Activated CD4-positive, alpha-beta T cell treated with anti-CD3 and anti-CD28 coated beads, Interleukin-2, amount 10 ng/mL, durations not matched to agents 7 days and 5 days (primary cell): ENCODE measurements at regions not wholly inside any gene's neighbourhood (a gene's known extent, or its start where the extent isn't known, plus 50 kb on each side); places are given as distances from the start of the nearest gene placed in this dataset.
"Not testable (repeated sequence)": the region's sequence is repeated elsewhere in the genome, so short reads cannot be mapped to it uniquely, and the experiment has no call there.

ENCODE experiments used
- CTCF ChIA-PET: fragments of 350-600 bp; sonication (Branson Sonifier 250); formaldehyde crosslinking; loops from one replicate; lab custom pipeline; 2021; ENCODE audit warnings: antibody characterized with exemption; lab: Charles Lee
- POLR2A ChIA-PET: fragments of 350-600 bp; sonication (Branson Sonifier 250); formaldehyde crosslinking; loops from one replicate; lab custom pipeline; 2021; ENCODE audit warnings: antibody characterized with exemption; lab: Charles Lee
- DNase-seq: peaks from one replicate; pipeline ENCODE4 v3.0.0-alpha.2; 2020
- H3K27ac Mint-ChIP-seq: one replicate; pipeline ENCODE4 v1.8.0; 2021; ENCODE audit warnings: mild to moderate bottlenecking, moderate library complexity, mixed read lengths
- H3K27me3 Mint-ChIP-seq: one replicate; pipeline ENCODE4 v1.8.0; 2021; ENCODE audit warnings: mixed read lengths
- H3K36me3 Mint-ChIP-seq: one replicate; pipeline ENCODE4 v1.8.0; 2021; ENCODE audit warnings: low read depth, mixed read lengths
- H3K4me1 Mint-ChIP-seq: one replicate; pipeline ENCODE4 v1.8.0; 2021; ENCODE audit warnings: mixed read lengths
- H3K4me3 Mint-ChIP-seq: one replicate; pipeline ENCODE4 v1.8.0; 2021; ENCODE audit warnings: mild to moderate bottlenecking, moderate library complexity, mixed read lengths
- H3K9me3 Mint-ChIP-seq: one replicate; pipeline ENCODE4 v1.8.0; 2021; ENCODE audit warnings: mixed read lengths

- ChIA-PET POLR2A (no interaction called here), CTCF (interaction anchor here (0.5 kb wide), 1 partner anchor 129 kb away, joined by 3 read pairs; no protein-coding TSS in a partner anchor)
- DNase-seq = no peak
- H3K4me3 Mint-ChIP-seq = no peak overlapping the region
- no peaks in the 10 kb centered on the region for H3K36me3 Mint-ChIP-seq
- no peak overlapping the region for H3K27ac Mint-ChIP-seq
- peaks cover 4% of the 10 kb centered on the region for H3K9me3 Mint-ChIP-seq
- no peaks in the 10 kb centered on the region for H3K27me3 Mint-ChIP-seq
- no peaks in the 10 kb centered on the region for H3K4me1 Mint-ChIP-seq
Observed at GRCh38 chr4:149183638-149184037, 632.0 kb downstream of the IQCM start.

GRCh38 chr4:149181459-149181858, 634.2 kb downstream of the IQCM start:
- H3K36me3 Mint-ChIP-seq, H3K9me3 Mint-ChIP-seq, POLR2A ChIA-PET, H3K27ac Mint-ChIP-seq, CTCF ChIA-PET, H3K4me1 Mint-ChIP-seq, DNase-seq, H3K27me3 Mint-ChIP-seq, H3K4me3 Mint-ChIP-seq: not testable (repeated sequence)

GRCh38 chr4:149176039-149176438, 639.6 kb downstream of the IQCM start:
- H3K4me3 Mint-ChIP-seq = no peak overlapping the region
- H3K36me3 Mint-ChIP-seq = no peaks in the 10 kb centered on the region
- ChIA-PET CTCF (no interaction called here), POLR2A (no interaction called here)
- peaks cover 5% of the 10 kb centered on the region for H3K9me3 Mint-ChIP-seq
- no peak overlapping the region for H3K27ac Mint-ChIP-seq
- H3K27me3 Mint-ChIP-seq = no peaks in the 10 kb centered on the region
- no peak for DNase-seq
- no peaks in the 10 kb centered on the region for H3K4me1 Mint-ChIP-seq

GRCh38 chr4:149175549-149175948, 640.1 kb downstream of the IQCM start:
- Mint-ChIP-seq H3K27me3 (no peaks in the 10 kb centered on the region), H3K4me1 (no peaks in the 10 kb centered on the region), H3K4me3 (no peak overlapping the region), H3K36me3 (no peaks in the 10 kb centered on the region), H3K27ac (no peak overlapping the region), H3K9me3 (peaks cover 2% of the 10 kb centered on the region)
- POLR2A ChIA-PET = no interaction called here
- no peak for DNase-seq
- CTCF ChIA-PET = no interaction called here

GRCh38 chr4:149173241-149174013, 642.2 kb downstream of the IQCM start:
- ChIA-PET POLR2A (no interaction called here), CTCF (no interaction called here)
- H3K9me3 Mint-ChIP-seq = peaks cover 2% of the 10 kb centered on the region
- H3K4me3 Mint-ChIP-seq = no peak overlapping the region
- H3K4me1 Mint-ChIP-seq = no peaks in the 10 kb centered on the region
- no peaks in the 10 kb centered on the region for H3K36me3 Mint-ChIP-seq
- DNase-seq = no peak
- H3K27ac Mint-ChIP-seq = no peak overlapping the region
- H3K27me3 Mint-ChIP-seq = no peaks in the 10 kb centered on the region

GRCh38 chr4:149168645-149169044, 647.0 kb downstream of the IQCM start:
- H3K36me3 Mint-ChIP-seq = no peaks in the 10 kb centered on the region
- no peak overlapping the region for H3K4me3 Mint-ChIP-seq
- no peaks in the 10 kb centered on the region for H3K4me1 Mint-ChIP-seq
- H3K27me3 Mint-ChIP-seq = no peaks in the 10 kb centered on the region
- H3K27ac Mint-ChIP-seq = no peak overlapping the region
- DNase-seq = no peak
- CTCF ChIA-PET = no interaction called here
- H3K9me3 Mint-ChIP-seq = no peaks in the 10 kb centered on the region
- POLR2A ChIA-PET = no interaction called here

GRCh38 chr4:149166876-149167275, 648.8 kb downstream of the IQCM start:
- Mint-ChIP-seq H3K9me3 (no peaks in the 10 kb centered on the region), H3K4me1 (no peaks in the 10 kb centered on the region), H3K4me3 (no peak overlapping the region), H3K27me3 (no peaks in the 10 kb centered on the region), H3K27ac (no peak overlapping the region), H3K36me3 (no peaks in the 10 kb centered on the region)
- DNase-seq = no peak
- CTCF ChIA-PET = no interaction called here
- POLR2A ChIA-PET = no interaction called here

GRCh38 chr4:149166365-149166764, 649.3 kb downstream of the IQCM start:
- no peak for DNase-seq
- no peaks in the 10 kb centered on the region for H3K36me3 Mint-ChIP-seq
- POLR2A ChIA-PET = no interaction called here

GRCh38 chr4:149164282-149164681, 651.4 kb downstream of the IQCM start:
- DNase-seq = no peak
- H3K4me3 Mint-ChIP-seq = no peak overlapping the region
- H3K4me1 Mint-ChIP-seq = no peaks in the 10 kb centered on the region
- no peaks in the 10 kb centered on the region for H3K36me3 Mint-ChIP-seq
- no peak overlapping the region for H3K27ac Mint-ChIP-seq
- no peaks in the 10 kb centered on the region for H3K9me3 Mint-ChIP-seq
- ChIA-PET CTCF (no interaction called here), POLR2A (no interaction called here)
- H3K27me3 Mint-ChIP-seq = no peaks in the 10 kb centered on the region

More at GRCh38 chr4:149166365-149166764, 649.3 kb downstream of the IQCM start:
- no peaks in the 10 kb centered on the region for H3K9me3 Mint-ChIP-seq
- CTCF ChIA-PET = no interaction called here
- no peaks in the 10 kb centered on the region for H3K27me3 Mint-ChIP-seq
- H3K27ac Mint-ChIP-seq = no peak overlapping the region
- no peak overlapping the region for H3K4me3 Mint-ChIP-seq
- H3K4me1 Mint-ChIP-seq = no peaks in the 10 kb centered on the region

- Mint-ChIP-seq H3K36me3 (no peaks in the 10 kb centered on the region), H3K27me3 (no peaks in the 10 kb centered on the region), H3K4me1 (no peaks in the 10 kb centered on the region), H3K4me3 (no peak overlapping the region), H3K27ac (no peak overlapping the region), H3K9me3 (peaks cover 3% of the 10 kb centered on the region)
- ChIA-PET POLR2A (no interaction called here), CTCF (no interaction called here)
- DNase-seq = no peak
Observed at GRCh38 chr4:149161247-149161646, 654.4 kb downstream of the IQCM start.

GRCh38 chr4:149160370-149160769, 655.3 kb downstream of the IQCM start:
- Mint-ChIP-seq H3K36me3 (no peaks in the 10 kb centered on the region), H3K4me3 (no peak overlapping the region), H3K4me1 (no peaks in the 10 kb centered on the region), H3K9me3 (peaks cover 3% of the 10 kb centered on the region), H3K27ac (no peak overlapping the region), H3K27me3 (no peaks in the 10 kb centered on the region)
- DNase-seq = no peak
- POLR2A ChIA-PET = no interaction called here
- CTCF ChIA-PET = no interaction called here

- H3K9me3 Mint-ChIP-seq = peaks cover 3% of the 10 kb centered on the region
- no peaks in the 10 kb centered on the region for H3K36me3 Mint-ChIP-seq
- no peaks in the 10 kb centered on the region for H3K4me1 Mint-ChIP-seq
- no peaks in the 10 kb centered on the region for H3K27me3 Mint-ChIP-seq
- no peak overlapping the region for H3K4me3 Mint-ChIP-seq
- POLR2A ChIA-PET = no interaction called here
- no peak overlapping the region for H3K27ac Mint-ChIP-seq
- CTCF ChIA-PET = no interaction called here
- DNase-seq = no peak
Observed at GRCh38 chr4:149158817-149159216, 656.8 kb downstream of the IQCM start.

GRCh38 chr4:149145803-149146202, 669.8 kb downstream of the IQCM start:
- Mint-ChIP-seq H3K27ac (no peak overlapping the region), H3K4me3 (no peak overlapping the region), H3K27me3 (no peaks in the 10 kb centered on the region), H3K36me3 (no peaks in the 10 kb centered on the region), H3K4me1 (no peaks in the 10 kb centered on the region), H3K9me3 (no peaks in the 10 kb centered on the region)
- no peak for DNase-seq
- ChIA-PET CTCF (no interaction called here), POLR2A (no interaction called here)

- Mint-ChIP-seq H3K27ac (no peak overlapping the region), H3K9me3 (no peaks in the 10 kb centered on the region), H3K4me1 (no peaks in the 10 kb centered on the region), H3K36me3 (no peaks in the 10 kb centered on the region), H3K4me3 (no peak overlapping the region), H3K27me3 (no peaks in the 10 kb centered on the region)
- ChIA-PET CTCF (no interaction called here), POLR2A (no interaction called here)
- DNase-seq = no peak
Observed at GRCh38 chr4:149144060-149144459, 671.6 kb downstream of the IQCM start.
